ENCODE measurements at regions not wholly inside any gene's neighbourhood (a gene's known extent, or its start where the extent isn't known, plus 50 kb on each side); places are given as distances from the start of the nearest gene placed in this dataset.
A peak's percentile ranks its signal among the peaks of the same experiment; 100 is the strongest.
"Not testable (repeated sequence)": the region's sequence is repeated elsewhere in the genome, so short reads cannot be mapped to it uniquely, and the experiment has no call there.

DNA sequence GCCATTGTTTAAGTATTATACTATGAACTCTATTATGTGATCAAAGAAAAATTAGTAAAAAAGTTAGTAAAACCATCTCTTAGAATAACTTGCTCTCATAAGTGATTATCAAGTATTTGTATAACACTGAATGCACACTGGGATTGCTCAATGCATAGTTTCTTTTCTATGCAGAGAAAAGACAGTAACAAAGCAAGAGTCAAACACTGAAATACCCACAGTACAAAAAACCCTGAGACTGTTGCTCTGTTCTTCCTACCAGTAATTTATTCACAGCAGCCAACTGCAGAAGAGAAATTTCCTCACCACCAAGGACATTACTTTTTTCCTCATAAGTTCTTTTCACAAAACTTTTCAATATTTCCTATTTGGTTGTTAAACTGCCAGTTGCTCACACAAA lies 634.4 kb downstream of the DTWD2 start:
- Histone ChIP-seq H3K27me3 (ENCODE audit: control insufficient read depth, insufficient read depth, low read length) (no peaks in the 10 kb centered on the region), H3K4me2 (ENCODE audit: low read length) (no peak overlapping the region), H3K9ac (ENCODE audit: low read depth, low read length) (no peak overlapping the region), H3K4me3 (ENCODE audit: low read length) (no peak overlapping the region), H3K36me3 (ENCODE audit: insufficient read depth, low read length) (no peaks in the 10 kb centered on the region), H3K9me3 (replicated peaks; ENCODE audit: low read length) (no peaks in the 10 kb centered on the region), H3K4me1 (ENCODE audit: control insufficient read depth, insufficient read depth, low read length) (no peaks in the 10 kb centered on the region)

GRCh38 chr5:118336468-118336867 lies 651.9 kb downstream of the DTWD2 start:
- H3K9ac ChIP-seq (ENCODE audit: low read depth, low read length): no peak overlapping the region
- H3K36me3 ChIP-seq (ENCODE audit: insufficient read depth, low read length): no peaks in the 10 kb centered on the region
- H3K4me1 ChIP-seq (ENCODE audit: control insufficient read depth, insufficient read depth, low read length): no peaks in the 10 kb centered on the region
- H3K27me3 ChIP-seq (ENCODE audit: control insufficient read depth, insufficient read depth, low read length): no peaks in the 10 kb centered on the region
- H3K4me3 ChIP-seq (ENCODE audit: low read length): no peak overlapping the region
- no peak overlapping the region for H3K4me2 ChIP-seq (ENCODE audit: low read length)
- no peaks in the 10 kb centered on the region for H3K9me3 ChIP-seq (replicated peaks; ENCODE audit: low read length)

GRCh38 chr5:118327389-118327788 lies 661.0 kb downstream of the DTWD2 start:
- no peak overlapping the region for H3K9ac ChIP-seq (ENCODE audit: low read depth, low read length)
- no peak overlapping the region for H3K4me3 ChIP-seq (ENCODE audit: low read length)
- no peaks in the 10 kb centered on the region for H3K27me3 ChIP-seq (ENCODE audit: control insufficient read depth, insufficient read depth, low read length)
- no peaks in the 10 kb centered on the region for H3K36me3 ChIP-seq (ENCODE audit: insufficient read depth, low read length)
- peaks cover 15% of the 10 kb centered on the region for H3K4me1 ChIP-seq (ENCODE audit: control insufficient read depth, insufficient read depth, low read length)
- H3K4me2 ChIP-seq (ENCODE audit: low read length): no peak overlapping the region
- no peaks in the 10 kb centered on the region for H3K9me3 ChIP-seq (replicated peaks; ENCODE audit: low read length)

GRCh38 chr5:118326481-118327045 lies 661.8 kb downstream of the DTWD2 start:
- H3K9me3 ChIP-seq (replicated peaks; ENCODE audit: low read length): no peaks in the 10 kb centered on the region
- no peak overlapping the region for H3K4me3 ChIP-seq (ENCODE audit: low read length)
- H3K9ac ChIP-seq (ENCODE audit: low read depth, low read length): no peak overlapping the region
- no peaks in the 10 kb centered on the region for H3K36me3 ChIP-seq (ENCODE audit: insufficient read depth, low read length)
- peaks cover 15% of the 10 kb centered on the region for H3K4me1 ChIP-seq (ENCODE audit: control insufficient read depth, insufficient read depth, low read length)
- peak overlapping the region; percentile 4 for H3K4me2 ChIP-seq (ENCODE audit: low read length)
- H3K27me3 ChIP-seq (ENCODE audit: control insufficient read depth, insufficient read depth, low read length): no peaks in the 10 kb centered on the region

DNA sequence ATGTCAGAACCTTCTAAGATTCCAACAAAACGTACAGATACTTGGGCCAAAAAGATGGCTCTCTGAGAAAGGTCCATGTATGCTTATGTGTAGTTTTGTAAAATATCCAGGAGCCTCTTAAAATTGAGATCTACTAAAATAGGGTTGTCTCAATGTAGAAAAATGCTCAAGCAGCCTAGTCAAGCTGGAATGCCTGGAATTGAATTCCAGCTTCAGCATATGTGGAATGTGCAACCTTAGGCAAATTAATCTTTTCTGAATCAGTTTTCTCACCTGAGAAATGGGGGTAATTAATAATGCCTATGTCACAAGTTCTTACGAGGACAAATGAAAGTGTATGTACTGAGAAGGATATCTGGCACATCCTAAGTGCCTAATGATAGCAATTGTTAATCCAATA lies 662.4 kb downstream of the DTWD2 start:
- Histone ChIP-seq H3K4me3 (ENCODE audit: low read length) (no peak overlapping the region), H3K9ac (ENCODE audit: low read depth, low read length) (no peak overlapping the region), H3K4me1 (ENCODE audit: control insufficient read depth, insufficient read depth, low read length) (peaks cover 15% of the 10 kb centered on the region), H3K27me3 (ENCODE audit: control insufficient read depth, insufficient read depth, low read length) (no peaks in the 10 kb centered on the region), H3K9me3 (replicated peaks; ENCODE audit: low read length) (no peaks in the 10 kb centered on the region), H3K36me3 (ENCODE audit: insufficient read depth, low read length) (no peaks in the 10 kb centered on the region), H3K4me2 (ENCODE audit: low read length) (peak overlapping the region; percentile 4)

DNA sequence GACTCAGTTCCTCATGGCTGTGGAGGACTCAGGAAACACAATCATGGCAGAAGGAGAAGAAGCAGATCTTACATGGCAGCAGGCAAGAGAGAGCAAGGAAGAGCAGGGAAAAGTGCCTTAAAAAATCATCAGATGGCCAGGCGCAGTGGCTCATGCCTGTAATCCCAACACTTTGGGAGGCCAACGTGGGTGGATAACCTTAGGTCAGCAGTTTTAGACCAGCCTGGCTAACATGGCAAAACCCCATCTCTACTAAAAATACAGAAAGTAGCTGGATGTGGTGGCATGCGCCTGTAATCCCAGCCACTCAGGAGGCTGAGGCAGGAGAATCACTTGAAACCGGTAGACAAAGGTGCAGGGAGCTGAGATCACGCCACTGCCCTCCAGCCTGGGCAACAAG lies 664.6 kb downstream of the DTWD2 start:
- not testable (repeated sequence) for H3K9me3 ChIP-seq (replicated peaks; ENCODE audit: low read length); H3K27me3 ChIP-seq (ENCODE audit: control insufficient read depth, insufficient read depth, low read length); H3K9ac ChIP-seq (ENCODE audit: low read depth, low read length); H3K36me3 ChIP-seq (ENCODE audit: insufficient read depth, low read length); H3K4me3 ChIP-seq (ENCODE audit: low read length); H3K4me2 ChIP-seq (ENCODE audit: low read length)
- peaks cover 15% of the 10 kb centered on the region for H3K4me1 ChIP-seq (ENCODE audit: control insufficient read depth, insufficient read depth, low read length)

- H3K4me1 ChIP-seq (ENCODE audit: control insufficient read depth, insufficient read depth, low read length): peaks cover 4% of the 10 kb centered on the region
- H3K27me3 ChIP-seq (ENCODE audit: control insufficient read depth, insufficient read depth, low read length): no peaks in the 10 kb centered on the region
- no peak overlapping the region for H3K4me2 ChIP-seq (ENCODE audit: low read length)
- no peak overlapping the region for H3K9ac ChIP-seq (ENCODE audit: low read depth, low read length)
- H3K36me3 ChIP-seq (ENCODE audit: insufficient read depth, low read length): no peaks in the 10 kb centered on the region
- no peak overlapping the region for H3K4me3 ChIP-seq (ENCODE audit: low read length)
- H3K9me3 ChIP-seq (replicated peaks; ENCODE audit: low read length): no peaks in the 10 kb centered on the region
Measured at GRCh38 chr5:118321081-118321480, 667.3 kb downstream of the DTWD2 start.

GRCh38 chr5:118320121-118320520 lies 668.2 kb downstream of the DTWD2 start:
- Histone ChIP-seq H3K4me1 (ENCODE audit: control insufficient read depth, insufficient read depth, low read length) (no peaks in the 10 kb centered on the region), H3K9ac (ENCODE audit: low read depth, low read length) (no peak overlapping the region), H3K9me3 (replicated peaks; ENCODE audit: low read length) (no peaks in the 10 kb centered on the region), H3K36me3 (ENCODE audit: insufficient read depth, low read length) (no peaks in the 10 kb centered on the region), H3K27me3 (ENCODE audit: control insufficient read depth, insufficient read depth, low read length) (no peaks in the 10 kb centered on the region), H3K4me3 (ENCODE audit: low read length) (no peak overlapping the region), H3K4me2 (ENCODE audit: low read length) (no peak overlapping the region)

- no peaks in the 10 kb centered on the region for H3K36me3 ChIP-seq (ENCODE audit: insufficient read depth, low read length)
- no peaks in the 10 kb centered on the region for H3K4me1 ChIP-seq (ENCODE audit: control insufficient read depth, insufficient read depth, low read length)
- H3K27me3 ChIP-seq (ENCODE audit: control insufficient read depth, insufficient read depth, low read length): no peaks in the 10 kb centered on the region
- H3K4me2 ChIP-seq (ENCODE audit: low read length): no peak overlapping the region
- H3K9me3 ChIP-seq (replicated peaks; ENCODE audit: low read length): no peaks in the 10 kb centered on the region
- H3K9ac ChIP-seq (ENCODE audit: low read depth, low read length): no peak overlapping the region
- no peak overlapping the region for H3K4me3 ChIP-seq (ENCODE audit: low read length)
Measured at GRCh38 chr5:118314931-118315330, 673.4 kb downstream of the DTWD2 start.

DNA sequence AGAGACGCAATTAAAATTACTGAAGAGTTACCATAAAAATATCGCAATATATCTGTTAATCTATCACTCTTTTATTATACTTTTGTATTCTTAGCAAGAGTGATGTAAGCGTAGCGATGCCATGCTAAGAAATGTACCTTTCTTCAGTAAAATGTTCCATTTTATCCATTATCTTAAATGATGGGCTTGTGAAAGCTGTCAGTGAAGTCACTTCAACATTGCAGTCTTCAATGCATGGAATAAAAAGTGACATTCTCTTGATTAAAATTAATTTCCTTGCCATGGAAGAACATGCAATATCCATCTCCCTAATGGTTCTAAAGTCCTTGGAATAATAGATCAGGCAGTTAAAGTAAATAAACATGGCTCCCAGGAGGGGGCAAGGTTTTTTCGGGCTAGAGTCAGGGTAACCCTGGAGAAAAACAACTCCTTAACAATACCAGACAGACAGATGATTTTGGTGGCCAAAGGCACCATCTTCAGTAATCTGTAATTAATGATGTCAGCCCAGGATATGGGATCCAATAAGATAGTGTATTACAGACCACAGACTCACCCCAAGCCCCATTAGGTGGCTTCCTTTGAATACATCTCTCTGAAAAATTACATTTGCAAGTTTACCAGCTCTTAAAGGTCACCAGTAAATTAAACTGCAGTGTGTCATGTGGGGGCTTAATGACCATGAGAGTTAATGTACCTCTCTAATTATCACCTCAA lies 677.1 kb downstream of the DTWD2 start:
- no peak overlapping the region for H3K4me2 ChIP-seq (ENCODE audit: low read length)
- H3K9me3 ChIP-seq (replicated peaks; ENCODE audit: low read length): no peaks in the 10 kb centered on the region
- no peaks in the 10 kb centered on the region for H3K4me1 ChIP-seq (ENCODE audit: control insufficient read depth, insufficient read depth, low read length)
- H3K27me3 ChIP-seq (ENCODE audit: control insufficient read depth, insufficient read depth, low read length): no peaks in the 10 kb centered on the region
- no peak overlapping the region for H3K4me3 ChIP-seq (ENCODE audit: low read length)
- no peak overlapping the region for H3K9ac ChIP-seq (ENCODE audit: low read depth, low read length)
- no peaks in the 10 kb centered on the region for H3K36me3 ChIP-seq (ENCODE audit: insufficient read depth, low read length)

- Histone ChIP-seq H3K9ac (ENCODE audit: low read depth, low read length) (no peak overlapping the region), H3K4me2 (ENCODE audit: low read length) (no peak overlapping the region), H3K36me3 (ENCODE audit: insufficient read depth, low read length) (no peaks in the 10 kb centered on the region), H3K4me1 (ENCODE audit: control insufficient read depth, insufficient read depth, low read length) (no peaks in the 10 kb centered on the region), H3K4me3 (ENCODE audit: low read length) (no peak overlapping the region), H3K9me3 (replicated peaks; ENCODE audit: low read length) (no peaks in the 10 kb centered on the region), H3K27me3 (ENCODE audit: control insufficient read depth, insufficient read depth, low read length) (no peaks in the 10 kb centered on the region)
Measured at GRCh38 chr5:118310401-118310800, 677.9 kb downstream of the DTWD2 start.

DNA sequence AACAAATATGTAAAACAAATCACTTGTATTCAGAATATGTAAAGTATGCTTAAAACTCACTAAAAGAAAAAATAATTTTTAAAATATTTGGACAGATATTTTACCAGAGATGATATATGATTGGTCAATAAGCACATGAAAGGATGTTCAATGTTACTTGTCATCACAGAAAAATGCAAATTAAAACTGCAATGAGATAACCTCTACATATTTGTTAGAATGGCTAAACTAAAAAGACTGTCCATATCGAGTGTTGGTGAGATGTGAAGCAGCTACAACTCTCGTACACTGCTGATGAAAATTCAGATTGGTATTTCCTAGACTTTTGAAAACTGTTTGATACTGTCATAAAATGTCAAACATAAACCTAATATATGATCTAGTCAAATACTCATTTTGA lies 685.1 kb downstream of the DTWD2 start:
- no peaks in the 10 kb centered on the region for H3K9me3 ChIP-seq (replicated peaks; ENCODE audit: low read length)
- no peak overlapping the region for H3K4me3 ChIP-seq (ENCODE audit: low read length)
- no peak overlapping the region for H3K9ac ChIP-seq (ENCODE audit: low read depth, low read length)
- no peaks in the 10 kb centered on the region for H3K36me3 ChIP-seq (ENCODE audit: insufficient read depth, low read length)
- no peak overlapping the region for H3K4me2 ChIP-seq (ENCODE audit: low read length)
- no peaks in the 10 kb centered on the region for H3K27me3 ChIP-seq (ENCODE audit: control insufficient read depth, insufficient read depth, low read length)
- H3K4me1 ChIP-seq (ENCODE audit: control insufficient read depth, insufficient read depth, low read length): no peaks in the 10 kb centered on the region

Measured in skeletal muscle satellite cell (primary cell).